IMR-90 (cell line): ENCODE measurements at regions not wholly inside any gene's neighbourhood (a gene's known extent, or its start where the extent isn't known, plus 50 kb on each side); places are given as distances from the start of the nearest gene placed in this dataset.

Experiments used
- CHD1 ChIP-seq: IDR thresholded peaks from 2 replicates; pipeline ENCODE4 v1.6.1; 2012; ENCODE audit warnings: low read depth, low read length, improper control_type of control experiment
- MXI1 ChIP-seq: IDR thresholded peaks from 2 replicates; pipeline ENCODE4 v1.6.1; 2012; ENCODE audit warnings: low read depth, mild to moderate bottlenecking, low read length, moderate library complexity, borderline replicate concordance
- POLR2A ChIP-seq: IDR thresholded peaks from 2 replicates; pipeline ENCODE4 v1.6.1; 2012; ENCODE audit warnings: mild to moderate bottlenecking, low read depth, low read length
- RAD21 ChIP-seq: IDR thresholded peaks from 2 replicates; pipeline ENCODE4 v1.6.1; 2012; ENCODE audit warnings: low read length, improper control_type of control experiment
- RCOR1 ChIP-seq: IDR thresholded peaks from 2 replicates; pipeline ENCODE4 v1.6.1; 2012; ENCODE audit warnings: mild to moderate bottlenecking, low read length, improper control_type of control experiment; ENCODE audit not compliant: insufficient replicate concordance
- SMC3 ChIP-seq: fragments of 150-350 bp; IDR thresholded peaks from 2 replicates; pipeline ENCODE4 v1.6.1; 2016; ENCODE audit warnings: low read depth, mild to moderate bottlenecking, antibody characterized with exemption, low read length, moderate library complexity
- TF ChIP-seq, protein P1 (sequence below): conservative IDR thresholded peaks from 2 replicates; pipeline ENCODE4 v1.5.1; 2012; ENCODE audit warnings: mild to moderate bottlenecking, low read depth, low read length, improper control_type of control experiment

DNA sequence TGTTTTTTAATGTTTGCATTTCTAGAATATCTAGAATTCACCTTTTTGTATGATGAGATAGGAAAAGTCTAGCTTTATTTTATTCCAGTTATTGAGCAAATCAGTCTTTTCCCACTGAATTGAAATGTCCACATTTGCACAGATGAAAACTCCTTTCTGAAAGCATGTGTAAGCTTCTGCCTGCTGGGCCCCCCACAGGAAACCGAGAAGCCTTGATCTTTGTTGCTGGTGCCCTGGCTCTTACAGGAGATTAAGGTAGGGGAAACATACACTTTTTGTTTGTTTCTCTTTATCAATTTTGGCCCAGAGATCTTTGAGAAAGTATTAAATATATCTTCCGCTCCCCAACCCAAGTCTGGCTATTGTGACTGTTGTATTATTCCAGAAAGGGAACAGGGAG, 87.2 kb upstream of the GNAZ start:
- TF ChIP-seq MXI1 (no peak), SMC3 (no peak), RCOR1 (no peak), CHD1 (no peak), RAD21 (no peak), POLR2A (no peak)
- TF ChIP-seq, protein P1, sequence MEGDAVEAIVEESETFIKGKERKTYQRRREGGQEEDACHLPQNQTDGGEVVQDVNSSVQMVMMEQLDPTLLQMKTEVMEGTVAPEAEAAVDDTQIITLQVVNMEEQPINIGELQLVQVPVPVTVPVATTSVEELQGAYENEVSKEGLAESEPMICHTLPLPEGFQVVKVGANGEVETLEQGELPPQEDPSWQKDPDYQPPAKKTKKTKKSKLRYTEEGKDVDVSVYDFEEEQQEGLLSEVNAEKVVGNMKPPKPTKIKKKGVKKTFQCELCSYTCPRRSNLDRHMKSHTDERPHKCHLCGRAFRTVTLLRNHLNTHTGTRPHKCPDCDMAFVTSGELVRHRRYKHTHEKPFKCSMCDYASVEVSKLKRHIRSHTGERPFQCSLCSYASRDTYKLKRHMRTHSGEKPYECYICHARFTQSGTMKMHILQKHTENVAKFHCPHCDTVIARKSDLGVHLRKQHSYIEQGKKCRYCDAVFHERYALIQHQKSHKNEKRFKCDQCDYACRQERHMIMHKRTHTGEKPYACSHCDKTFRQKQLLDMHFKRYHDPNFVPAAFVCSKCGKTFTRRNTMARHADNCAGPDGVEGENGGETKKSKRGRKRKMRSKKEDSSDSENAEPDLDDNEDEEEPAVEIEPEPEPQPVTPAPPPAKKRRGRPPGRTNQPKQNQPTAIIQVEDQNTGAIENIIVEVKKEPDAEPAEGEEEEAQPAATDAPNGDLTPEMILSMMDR = no peak
